WTC11 (cell line): ENCODE measurements at regions not wholly inside any gene's neighbourhood (a gene's known extent, or its start where the extent isn't known, plus 50 kb on each side); places are given as distances from the start of the nearest gene placed in this dataset.
A peak's percentile ranks its signal among the peaks of the same experiment; 100 is the strongest.

Source experiments
- ATAC-seq: fragments of 200-7000 bp; cut with Tn5 transposase; 2 replicates; pipeline ENCODE4 v1.10.0; 2021; ENCODE audit warnings: mild to moderate bottlenecking, moderate library complexity
- CTCF ChIA-PET: fragments of 300-600 bp; sonication (Branson Sonifier 250); formaldehyde crosslinking; loops from one replicate; lab custom pipeline; 2021; ENCODE audit warnings: antibody characterized with exemption; lab: Charles Lee
- POLR2A ChIA-PET: fragments of 350-600 bp; sonication (Branson Sonifier 250); formaldehyde crosslinking; loops from one replicate; lab custom pipeline; 2021; ENCODE audit warnings: antibody characterized with exemption; lab: Charles Lee
- DNase-seq: peaks from one replicate; pipeline ENCODE4 v3.0.0; 2021; ENCODE audit warnings: low spot score
- H3K27ac Mint-ChIP-seq: 2 replicates; pipeline ENCODE4 v1.8.0; 2021; ENCODE audit warnings: mixed read lengths
- H3K27me3 Mint-ChIP-seq: 2 replicates; pipeline ENCODE4 v1.8.0; 2021; ENCODE audit warnings: low read depth, mild to moderate bottlenecking, moderate library complexity, mixed read lengths
- H3K36me3 Mint-ChIP-seq: 2 replicates; pipeline ENCODE4 v1.8.0; 2021; ENCODE audit warnings: mixed read lengths
- H3K4me1 Mint-ChIP-seq: 2 replicates; pipeline ENCODE4 v1.8.0; 2022; ENCODE audit warnings: mixed read lengths
- H3K4me3 Mint-ChIP-seq: 2 replicates; pipeline ENCODE4 v1.8.0; 2021; ENCODE audit warnings: mild to moderate bottlenecking, moderate library complexity, mixed read lengths
- H3K9me3 Mint-ChIP-seq: 2 replicates; pipeline ENCODE4 v1.8.0; 2021; ENCODE audit warnings: mixed read lengths
- AR ChIP-seq: fragments of 250-450 bp; sonication (Bioruptor Pico); IDR thresholded peaks from 2 replicates; pipeline ENCODE4 v1.9.0; 2021; ENCODE audit warnings: mild to moderate bottlenecking
- ATF1 ChIP-seq: sonication (generic); formaldehyde crosslinking; IDR thresholded peaks from 2 replicates; pipeline ENCODE4 v1.8.1; 2023; ENCODE audit warnings: mild to moderate bottlenecking, moderate library complexity, missing genetic modification reagents
- ATF3 ChIP-seq: sonication (generic); formaldehyde crosslinking; conservative IDR thresholded peaks from 2 replicates; pipeline ENCODE4 v1.8.1; 2022; ENCODE audit warnings: mild to moderate bottlenecking, missing genetic modification reagents
- CREM ChIP-seq: sonication (generic); formaldehyde crosslinking; IDR thresholded peaks from 2 replicates; pipeline ENCODE4 v1.8.1; 2022; ENCODE audit warnings: mild to moderate bottlenecking, missing genetic modification reagents, moderate library complexity
- ELF4 ChIP-seq: sonication (generic); formaldehyde crosslinking; IDR thresholded peaks from 2 replicates; pipeline ENCODE4 v1.8.1; 2022; ENCODE audit warnings: low read depth, mild to moderate bottlenecking, moderate library complexity, missing genetic modification reagents
- ERG ChIP-seq: fragments of 250-450 bp; sonication (Bioruptor Pico); IDR thresholded peaks from 2 replicates; pipeline ENCODE4 v1.8.0; 2021; ENCODE audit warnings: mild to moderate bottlenecking
- FOXK1 ChIP-seq: sonication (generic); formaldehyde crosslinking; IDR thresholded peaks from 2 replicates; pipeline ENCODE4 v1.8.0; 2022; ENCODE audit warnings: mild to moderate bottlenecking, moderate library complexity, missing genetic modification reagents
- FOXP4 ChIP-seq: sonication (generic); formaldehyde crosslinking; IDR thresholded peaks from 2 replicates; pipeline ENCODE4 v1.8.0; 2022; ENCODE audit warnings: mild to moderate bottlenecking, missing genetic modification reagents
- GABPB1 ChIP-seq: sonication (generic); formaldehyde crosslinking; IDR thresholded peaks from 2 replicates; pipeline ENCODE4 v1.8.1; 2023; ENCODE audit warnings: mild to moderate bottlenecking, missing genetic modification reagents
- JUN ChIP-seq: sonication (generic); formaldehyde crosslinking; IDR thresholded peaks from 2 replicates; pipeline ENCODE4 v1.8.0; 2023; ENCODE audit warnings: mild to moderate bottlenecking, missing genetic modification reagents
- MXD4 ChIP-seq: fragments of 250-450 bp; sonication (Bioruptor Pico); IDR thresholded peaks from 2 replicates; pipeline ENCODE4 v1.8.0; 2021; ENCODE audit warnings: mild to moderate bottlenecking, moderate library complexity, borderline replicate concordance
- NFYB ChIP-seq: sonication (generic); formaldehyde crosslinking; conservative IDR thresholded peaks from 2 replicates; pipeline ENCODE4 v1.8.0; 2022; ENCODE audit warnings: low read depth, missing genetic modification reagents
- OVOL2 ChIP-seq: fragments of 250-450 bp; sonication (Bioruptor Pico); IDR thresholded peaks from 2 replicates; pipeline ENCODE4 v1.9.0; 2021; ENCODE audit warnings: mild to moderate bottlenecking, borderline replicate concordance
- RELA ChIP-seq: sonication (generic); formaldehyde crosslinking; IDR thresholded peaks from 2 replicates; pipeline ENCODE4 v1.8.1; 2022; ENCODE audit warnings: missing genetic modification reagents, mild to moderate bottlenecking, borderline replicate concordance
- TCF7 ChIP-seq: sonication (generic); formaldehyde crosslinking; IDR thresholded peaks from 2 replicates; pipeline ENCODE4 v1.8.0; 2022; ENCODE audit warnings: mild to moderate bottlenecking, low read depth, missing genetic modification reagents, moderate library complexity
- ZNF121 ChIP-seq: sonication (generic); formaldehyde crosslinking; IDR thresholded peaks from 2 replicates; pipeline ENCODE4 v1.8.0; 2023; ENCODE audit warnings: missing genetic modification reagents
- ZNF138 ChIP-seq: sonication (generic); formaldehyde crosslinking; conservative IDR thresholded peaks from 2 replicates; pipeline ENCODE4 v1.8.1; 2022; ENCODE audit warnings: mild to moderate bottlenecking, moderate library complexity, missing genetic modification reagents
- ZNF232 ChIP-seq: sonication (generic); formaldehyde crosslinking; IDR thresholded peaks from 2 replicates; pipeline ENCODE4 v1.8.0; 2022; ENCODE audit warnings: mild to moderate bottlenecking, missing genetic modification reagents
- ZNF317 ChIP-seq: sonication (generic); formaldehyde crosslinking; IDR thresholded peaks from 2 replicates; pipeline ENCODE4 v1.8.1; 2023; ENCODE audit warnings: low read depth, mild to moderate bottlenecking, moderate library complexity, missing genetic modification reagents, borderline replicate concordance
- ZNF396 ChIP-seq: fragments of 250-450 bp; sonication (Bioruptor Pico); IDR thresholded peaks from 2 replicates; pipeline ENCODE4 v1.8.0; 2021; ENCODE audit warnings: mild to moderate bottlenecking, moderate library complexity, borderline replicate concordance
- TF ChIP-seq, protein P1 (sequence below): sonication (generic); formaldehyde crosslinking; IDR thresholded peaks from 2 replicates; pipeline ENCODE4 v1.8.1; 2023; ENCODE audit warnings: mild to moderate bottlenecking, moderate library complexity, missing genetic modification reagents
- TF ChIP-seq, protein P2 (sequence below): sonication (generic); formaldehyde crosslinking; IDR thresholded peaks from 2 replicates; pipeline ENCODE4 v1.8.0; 2022; ENCODE audit warnings: mild to moderate bottlenecking, missing genetic modification reagents
- TF ChIP-seq, protein P3 (sequence below): sonication (generic); formaldehyde crosslinking; IDR thresholded peaks from 2 replicates; pipeline ENCODE4 v1.8.0; 2022; ENCODE audit warnings: mild to moderate bottlenecking, missing genetic modification reagents

DNA sequence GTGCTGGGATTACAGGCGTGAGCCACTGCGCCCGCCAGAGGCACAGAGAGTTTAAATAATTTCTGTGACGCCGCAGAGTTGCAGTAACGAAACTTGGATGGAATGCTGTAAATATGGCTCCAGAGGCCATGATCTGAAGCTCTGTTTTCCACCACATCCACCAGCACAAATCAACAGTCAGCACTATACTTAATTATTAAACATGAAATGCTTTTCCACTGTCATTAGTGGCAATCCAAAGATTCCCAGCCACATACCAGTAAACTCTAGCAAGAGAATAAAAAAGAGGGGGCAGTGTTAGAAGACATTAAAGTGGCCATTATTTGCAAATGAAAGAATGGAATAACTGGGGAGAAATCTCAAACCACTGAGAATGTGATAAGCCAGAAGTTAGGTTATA, 242.5 kb downstream of the DIRAS2 start:
- H3K4me1 Mint-ChIP-seq = peaks cover 13% of the 10 kb centered on the region
- ATAC-seq (no peak), DNase-seq (no peak)
- ChIA-PET POLR2A (no interaction called here), CTCF (no interaction called here)
- no peak overlapping the region for H3K4me3 Mint-ChIP-seq
- no peak overlapping the region for H3K27ac Mint-ChIP-seq
- no peaks in the 10 kb centered on the region for H3K27me3 Mint-ChIP-seq
- TF ChIP-seq, protein P1, sequence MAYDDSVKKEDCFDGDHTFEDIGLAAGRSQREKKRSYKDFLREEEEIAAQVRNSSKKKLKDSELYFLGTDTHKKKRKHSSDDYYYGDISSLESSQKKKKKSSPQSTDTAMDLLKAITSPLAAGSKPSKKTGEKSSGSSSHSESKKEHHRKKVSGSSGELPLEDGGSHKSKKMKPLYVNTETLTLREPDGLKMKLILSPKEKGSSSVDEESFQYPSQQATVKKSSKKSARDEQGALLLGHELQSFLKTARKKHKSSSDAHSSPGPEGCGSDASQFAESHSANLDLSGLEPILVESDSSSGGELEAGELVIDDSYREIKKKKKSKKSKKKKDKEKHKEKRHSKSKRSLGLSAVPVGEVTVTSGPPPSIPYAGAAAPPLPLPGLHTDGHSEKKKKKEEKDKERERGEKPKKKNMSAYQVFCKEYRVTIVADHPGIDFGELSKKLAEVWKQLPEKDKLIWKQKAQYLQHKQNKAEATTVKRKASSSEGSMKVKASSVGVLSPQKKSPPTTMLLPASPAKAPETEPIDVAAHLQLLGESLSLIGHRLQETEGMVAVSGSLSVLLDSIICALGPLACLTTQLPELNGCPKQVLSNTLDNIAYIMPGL (CRISPR knock-in tag) = no peak
- no peak for TF ChIP-seq TCF7 (CRISPR knock-in tag)
- no peak for TF ChIP-seq MXD4 (CRISPR knock-in tag)
- TF ChIP-seq AR (CRISPR knock-in tag) = no peak
- no peak for TF ChIP-seq OVOL2
- TF ChIP-seq FOXP4 (CRISPR knock-in tag) = no peak
- no peak for TF ChIP-seq JUN (CRISPR knock-in tag)
- TF ChIP-seq CREM = no peak
- no peak for TF ChIP-seq ATF3
- TF ChIP-seq, all 79 proteins: peak for 0
- Mint-ChIP-seq H3K9me3 (no peaks in the 10 kb centered on the region), H3K36me3 (no peaks in the 10 kb centered on the region)

DNA sequence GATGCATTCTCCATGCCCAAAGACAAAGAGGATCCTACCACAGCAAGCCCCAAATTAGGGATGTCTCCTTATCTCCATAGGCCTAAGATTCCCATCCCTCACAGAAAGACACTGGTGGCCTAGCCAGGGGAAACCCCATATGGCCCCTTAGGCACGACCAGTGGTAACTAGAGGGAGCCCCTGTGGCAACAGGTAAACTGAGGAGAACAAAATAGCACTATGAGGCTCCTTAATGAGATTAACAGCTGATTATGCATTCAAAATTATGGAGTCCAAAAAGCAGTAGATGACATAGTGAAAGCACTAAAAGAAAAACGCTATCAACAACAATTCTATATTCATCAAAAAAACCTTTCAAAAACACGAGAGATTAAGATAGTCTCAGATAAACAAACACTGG, 234.0 kb downstream of the DIRAS2 start:
- ChIA-PET CTCF (no interaction called here), POLR2A (no interaction called here)
- TF ChIP-seq ZNF317 (CRISPR knock-in tag) (peak; percentile 87), TCF7 (CRISPR knock-in tag) (no peak)
- H3K36me3 Mint-ChIP-seq = peaks cover 37% of the 10 kb centered on the region
- ATAC-seq = no peak
- H3K27ac Mint-ChIP-seq = no peak overlapping the region
- no peak overlapping the region for H3K4me3 Mint-ChIP-seq
- DNase-seq = no peak
- peaks cover 40% of the 10 kb centered on the region for H3K9me3 Mint-ChIP-seq
- H3K27me3 Mint-ChIP-seq = no peaks in the 10 kb centered on the region
- peaks cover 38% of the 10 kb centered on the region for H3K4me1 Mint-ChIP-seq

GRCh38 chr9:90419221-90419851, 223.3 kb downstream of the DIRAS2 start:
- Mint-ChIP-seq H3K27me3 (no peaks in the 10 kb centered on the region; the same call in 1 of the 2 replicates), H3K27ac (peak overlapping the region; percentile 88), H3K36me3 (peaks cover 2% of the 10 kb centered on the region), H3K4me1 (peaks cover 42% of the 10 kb centered on the region), H3K4me3 (no peak overlapping the region), H3K9me3 (no peaks in the 10 kb centered on the region)
- ATAC-seq (no peak), DNase-seq (no peak)
- POLR2A ChIA-PET = no interaction called here
- CTCF ChIA-PET = interaction anchor here (1.5 kb wide), 1 partner anchor 129 kb away, joined by 3 read pairs; no protein-coding TSS in a partner anchor
- TF ChIP-seq ZNF138 (CRISPR knock-in tag) (no peak), ZNF396 (CRISPR knock-in tag) (no peak), GABPB1 (CRISPR knock-in tag) (no peak), JUN (CRISPR knock-in tag) (no peak), ELF4 (CRISPR knock-in tag) (no peak), NFYB (CRISPR knock-in tag) (no peak), TCF7 (CRISPR knock-in tag) (no peak), RELA (CRISPR knock-in tag) (no peak), ERG (CRISPR knock-in tag) (no peak), ATF1 (no peak), ZNF232 (no peak), ZNF121 (no peak), FOXK1 (CRISPR knock-in tag) (no peak)
- TF ChIP-seq, protein P2, sequence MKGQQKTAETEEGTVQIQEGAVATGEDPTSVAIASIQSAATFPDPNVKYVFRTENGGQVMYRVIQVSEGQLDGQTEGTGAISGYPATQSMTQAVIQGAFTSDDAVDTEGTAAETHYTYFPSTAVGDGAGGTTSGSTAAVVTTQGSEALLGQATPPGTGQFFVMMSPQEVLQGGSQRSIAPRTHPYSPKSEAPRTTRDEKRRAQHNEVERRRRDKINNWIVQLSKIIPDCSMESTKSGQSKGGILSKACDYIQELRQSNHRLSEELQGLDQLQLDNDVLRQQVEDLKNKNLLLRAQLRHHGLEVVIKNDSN (CRISPR knock-in tag) = no peak
- TF ChIP-seq, protein P3, sequence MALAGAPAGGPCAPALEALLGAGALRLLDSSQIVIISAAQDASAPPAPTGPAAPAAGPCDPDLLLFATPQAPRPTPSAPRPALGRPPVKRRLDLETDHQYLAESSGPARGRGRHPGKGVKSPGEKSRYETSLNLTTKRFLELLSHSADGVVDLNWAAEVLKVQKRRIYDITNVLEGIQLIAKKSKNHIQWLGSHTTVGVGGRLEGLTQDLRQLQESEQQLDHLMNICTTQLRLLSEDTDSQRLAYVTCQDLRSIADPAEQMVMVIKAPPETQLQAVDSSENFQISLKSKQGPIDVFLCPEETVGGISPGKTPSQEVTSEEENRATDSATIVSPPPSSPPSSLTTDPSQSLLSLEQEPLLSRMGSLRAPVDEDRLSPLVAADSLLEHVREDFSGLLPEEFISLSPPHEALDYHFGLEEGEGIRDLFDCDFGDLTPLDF (CRISPR knock-in tag) = no peak
